Keratinocyte (primary cell): ENCODE measurements at regions not wholly inside any gene's neighbourhood (a gene's known extent, or its start where the extent isn't known, plus 50 kb on each side); places are given as distances from the start of the nearest gene placed in this dataset.

Experiments used
- DNase-seq: peaks from one replicate; pipeline ENCODE4 v3.0.0-alpha.2; 2011; ENCODE audit warnings: low read depth, missing footprints, low spot score
- FAIRE-seq: peaks from 2 replicates; lab custom pipeline; 2011; peaks lifted over from hg19 to GRCh38; lab: Jason Lieb, UNC
- H2AFZ ChIP-seq: 2 replicates; pipeline ENCODE4 v1.6.0; 2012; ENCODE audit warnings: low read length, control low read depth, inconsistent platforms; ENCODE audit not compliant: control insufficient read depth
- H3K27ac ChIP-seq: 2 replicates; pipeline ENCODE4 v1.5.1; 2011; ENCODE audit warnings: low read length; ENCODE audit not compliant: control insufficient read depth, insufficient read depth
- H3K27me3 ChIP-seq: 3 replicates; pipeline ENCODE4 v1.6.0; 2011; ENCODE audit warnings: low read length; ENCODE audit not compliant: control insufficient read depth, insufficient read depth; ENCODE audit errors: extremely low read depth
- H3K36me3 ChIP-seq, 2 experiments: 2 replicates in 1 of 2; 3 replicates in 1 of 2; pipeline ENCODE4 v1.5.1; 2011; ENCODE audit warnings: low read length in 2 of 2, mild to moderate bottlenecking in 1 of 2; ENCODE audit not compliant: control insufficient read depth in 2 of 2, insufficient read depth in 2 of 2; ENCODE audit errors: extremely low read depth in 1 of 2
- H3K4me1 ChIP-seq: 3 replicates; pipeline ENCODE4 v1.5.1; 2011; ENCODE audit warnings: low read length; ENCODE audit not compliant: control insufficient read depth, insufficient read depth; ENCODE audit errors: extremely low read depth
- H3K4me2 ChIP-seq: 3 replicates; pipeline ENCODE4 v1.6.0; 2011; ENCODE audit warnings: low read depth, low read length; ENCODE audit not compliant: control insufficient read depth, insufficient read depth; ENCODE audit errors: extremely low read depth
- H3K4me3 ChIP-seq, 3 experiments: fragments of 200-600 bp in 1 of 3; sonication (generic) in 1 of 3; 2 replicates in 2 of 3; 3 replicates in 1 of 3; pipeline ENCODE4 v1.5.1; 2011 to 2016; ENCODE audit warnings: low read length in 3 of 3, mild to moderate bottlenecking in 3 of 3, control low read depth in 2 of 3, inconsistent platforms in 1 of 3, low read depth in 1 of 3, mixed read lengths in 1 of 3, mixed run types in 1 of 3, moderate library complexity in 1 of 3; ENCODE audit not compliant: control insufficient read depth in 2 of 3, insufficient read depth in 2 of 3; ENCODE audit errors: extremely low read depth in 1 of 3
- H3K79me2 ChIP-seq: 2 replicates; pipeline ENCODE4 v1.6.0; 2012; ENCODE audit warnings: low read length; ENCODE audit not compliant: control insufficient read depth, insufficient read depth
- H3K9ac ChIP-seq: 3 replicates; pipeline ENCODE4 v1.6.0; 2011; ENCODE audit warnings: low read length; ENCODE audit not compliant: control insufficient read depth, insufficient read depth; ENCODE audit errors: extremely low read depth
- H3K9me1 ChIP-seq: 3 replicates; pipeline ENCODE4 v1.6.0; 2011; ENCODE audit warnings: low read length; ENCODE audit not compliant: control insufficient read depth, insufficient read depth; ENCODE audit errors: extremely low read depth
- H3K9me3 ChIP-seq: 2 replicates; pipeline ENCODE4 v1.5.1; 2012; ENCODE audit warnings: low read depth, low read length; ENCODE audit not compliant: control insufficient read depth
- H4K20me1 ChIP-seq: 3 replicates; pipeline ENCODE4 v1.6.0; 2011; ENCODE audit warnings: low read length; ENCODE audit not compliant: control insufficient read depth, insufficient read depth; ENCODE audit errors: extremely low read depth
- CTCF ChIP-seq, 3 experiments: IDR thresholded peaks in 1 of 3; conservative IDR thresholded peaks in 1 of 3; optimal IDR thresholded peaks in 1 of 3; 2 replicates in 2 of 3; 3 replicates in 1 of 3; pipeline versions ENCODE3 to v1.5.1; 2011; ENCODE audit warnings: low read length in 3 of 3, mild to moderate bottlenecking in 3 of 3, moderate library complexity in 2 of 3, control low read depth in 1 of 3, inconsistent platforms in 1 of 3; ENCODE audit not compliant: insufficient read depth in 2 of 3; ENCODE audit errors: extremely low read depth in 1 of 3
- EZH2 ChIP-seq: IDR thresholded peaks from one replicate; pipeline ENCODE4 v1.6.1; 2012; ENCODE audit warnings: inconsistent platforms, mild to moderate bottlenecking, low read length, moderate library complexity
- dilution Hi-C: fragments of 300-500 bp; cut with MboI; formaldehyde crosslinking; loops from one replicate; pipeline ENCODE4 v1.7.0; 2020; ENCODE audit warnings: low sequenced_read_pairs; ENCODE audit not compliant: extremely low pct_ligation_motif_present

GRCh38 chr11:95325777-95326258 lies 94.8 kb upstream of the SESN3 start:
- DNase-seq, result no peak
- no peak for FAIRE-seq
- Histone ChIP-seq H3K9ac (no peak overlapping the region), H3K79me2 (no peaks in the 10 kb centered on the region), H4K20me1 (no peaks in the 10 kb centered on the region), H3K4me1 (peaks cover 5% of the 10 kb centered on the region), H3K27ac (no peak overlapping the region), H3K4me2 (no peak overlapping the region), H3K36me3 (no peaks in the 10 kb centered on the region), H3K9me1 (no peaks in the 10 kb centered on the region), H3K27me3 (no peaks in the 10 kb centered on the region), H3K9me3 (no peaks in the 10 kb centered on the region), H3K4me3 (no peak overlapping the region), H2AFZ (no peak overlapping the region)
- dilution Hi-C loops, result no loop called here
- TF ChIP-seq EZH2 (no peak), CTCF (optimal IDR thresholded peaks at IDR 0.05 in 1 of 3, IDR thresholded peaks at IDR 0.05 in 1 of 3, conservative IDR thresholded peaks at IDR 0.05 in 1 of 3; ENCODE audit: extremely low read depth in 1 of 3, insufficient read depth in 2 of 3, low read length in 3 of 3) (no peak)

GRCh38 chr11:95324826-95325225 lies 93.8 kb upstream of the SESN3 start:
- no peaks in the 10 kb centered on the region for H3K9me1 ChIP-seq
- H3K4me3 ChIP-seq, result no peak overlapping the region
- DNase-seq, result no peak
- no peaks in the 10 kb centered on the region for H4K20me1 ChIP-seq
- H3K79me2 ChIP-seq, result no peaks in the 10 kb centered on the region
- no peak overlapping the region for H3K27ac ChIP-seq
- peaks cover 5% of the 10 kb centered on the region for H3K4me1 ChIP-seq
- dilution Hi-C loops, result no loop called here
- no peaks in the 10 kb centered on the region for H3K9me3 ChIP-seq
- no peak overlapping the region for H2AFZ ChIP-seq
- FAIRE-seq, result no peak
- TF ChIP-seq EZH2 (no peak), CTCF (optimal IDR thresholded peaks at IDR 0.05 in 1 of 3, IDR thresholded peaks at IDR 0.05 in 1 of 3, conservative IDR thresholded peaks at IDR 0.05 in 1 of 3; ENCODE audit: extremely low read depth in 1 of 3, insufficient read depth in 2 of 3, low read length in 3 of 3) (no peak)
- no peak overlapping the region for H3K4me2 ChIP-seq
- H3K9ac ChIP-seq, result no peak overlapping the region
- no peaks in the 10 kb centered on the region for H3K27me3 ChIP-seq
- H3K36me3 ChIP-seq, result no peaks in the 10 kb centered on the region
